Panc1 (cell line): ENCODE measurements at regions not wholly inside any gene's neighbourhood (a gene's known extent, or its start where the extent isn't known, plus 50 kb on each side); places are given as distances from the start of the nearest gene placed in this dataset.
"Not testable (repeated sequence)": the region's sequence is repeated elsewhere in the genome, so short reads cannot be mapped to it uniquely, and the experiment has no call there.

Experiments used
- CTCF ChIP-seq: fragments of 450-650 bp; IDR thresholded peaks from 2 replicates; pipeline ENCODE4 v1.5.1; 2017; ENCODE audit warnings: mild to moderate bottlenecking
- POLR2AphosphoS5 ChIP-seq: IDR thresholded peaks from 2 replicates; pipeline ENCODE4 v1.6.1; 2012; ENCODE audit warnings: mild to moderate bottlenecking, low read depth, low read length, moderate library complexity
- REST ChIP-seq, 2 experiments: IDR thresholded peaks; 2 replicates each; pipeline ENCODE4 v1.6.1; 2011 to 2012; ENCODE audit warnings: low read depth in 2 of 2, control low read depth in 1 of 2, low read length in 1 of 2, mild to moderate bottlenecking in 1 of 2, moderate library complexity in 1 of 2; ENCODE audit not compliant: insufficient read depth in 1 of 2

- TF ChIP-seq REST (IDR thresholded peaks at IDR 0.05; ENCODE audit: insufficient read depth in 1 of 2, low read depth in 2 of 2, low read length in 1 of 2); CTCF; POLR2AphosphoS5: not testable (repeated sequence)
Measured at GRCh38 chr10:7050024-7050423, 360.8 kb downstream of the SFMBT2 start.
